Spleen (tissue), 7 donors: ENCODE measurements at regions not wholly inside any gene's neighbourhood (a gene's known extent, or its start where the extent isn't known, plus 50 kb on each side); places are given as distances from the start of the nearest gene placed in this dataset.
"Not testable (repeated sequence)": the region's sequence is repeated elsewhere in the genome, so short reads cannot be mapped to it uniquely, and the experiment has no call there.

Experiments used
- CTCF ChIP-seq, 11 experiments: fragments of 200-600 bp in 7 of 11; fragments of 450-650 bp in 4 of 11; sonication (generic) in 4 of 11; IDR thresholded peaks in 8 of 11; conservative IDR thresholded peaks in 3 of 11; 1 replicate in 7 of 11; 2 replicates in 4 of 11; pipeline versions ENCODE4 v1.4.0 to v1.8.0; 2016 to 2021; ENCODE audit warnings: antibody characterized with exemption in 11 of 11, inconsistent platforms in 4 of 11, mild to moderate bottlenecking in 1 of 11
- POLR2A ChIP-seq, 3 donors: fragments of 450-650 bp; IDR thresholded peaks; one replicate each; pipeline ENCODE4 v1.5.1; 2017; ENCODE audit warnings: antibody characterized with exemption in 3 of 3, mild to moderate bottlenecking in 1 of 3
- donor health status: DM: no; HTN: no; CAD: no; lungs with moderate emphysema.
- donor health status: DM: no; HTN: no; CAD: no.
- donor health status: DM: no; HTN: no; CAD: no.

- not testable (repeated sequence) for TF ChIP-seq CTCF (IDR thresholded peaks at IDR 0.05 in 8 of 11, conservative IDR thresholded peaks at IDR 0.05 in 3 of 11); POLR2A (IDR thresholded peaks at IDR 0.05)
Observed at GRCh38 chr5:104831515-104831914, 1268.9 kb upstream of the NUDT12 start.
